Smooth muscle cell (in vitro differentiated cells): ENCODE measurements at regions not wholly inside any gene's neighbourhood (a gene's known extent, or its start where the extent isn't known, plus 50 kb on each side); places are given as distances from the start of the nearest gene placed in this dataset.

Experiments
- DNase-seq: peaks from one replicate; lab custom pipeline; 2025; ENCODE audit not compliant: unreplicated experiment; lab: John Stamatoyannopoulos, UW
- H2AFZ ChIP-seq: fragments of 200-600 bp; sonication (generic); 2 replicates; pipeline ENCODE4 v1.6.0; 2016; ENCODE audit warnings: antibody characterized with exemption, low read depth, mild to moderate bottlenecking
- H3F3A ChIP-seq: fragments of 200-600 bp; sonication (generic); 2 replicates; pipeline ENCODE4 v1.6.0; 2017; ENCODE audit warnings: antibody characterized with exemption, low read depth
- H3K27ac ChIP-seq: fragments of 200-600 bp; sonication (generic); 2 replicates; pipeline ENCODE4 v1.5.1; 2016; ENCODE audit warnings: low read depth, mild to moderate bottlenecking
- H3K27me3 ChIP-seq: fragments of 200-600 bp; sonication (generic); 2 replicates; pipeline ENCODE4 v1.6.1; 2016; ENCODE audit warnings: low read depth, mild to moderate bottlenecking
- H3K36me3 ChIP-seq: fragments of 200-600 bp; sonication (generic); 2 replicates; pipeline ENCODE4 v1.5.1; 2016; ENCODE audit warnings: low read depth
- H3K4me1 ChIP-seq: fragments of 200-600 bp; sonication (generic); 2 replicates; pipeline ENCODE4 v1.5.1; 2016; ENCODE audit warnings: low read depth
- H3K4me2 ChIP-seq: fragments of 200-600 bp; sonication (generic); 2 replicates; pipeline ENCODE4 v1.6.0; 2016; ENCODE audit warnings: mild to moderate bottlenecking
- H3K4me3 ChIP-seq: fragments of 200-600 bp; sonication (generic); 2 replicates; pipeline ENCODE4 v1.5.1; 2016; ENCODE audit warnings: mild to moderate bottlenecking
- H3K79me2 ChIP-seq: fragments of 200-600 bp; sonication (generic); 2 replicates; pipeline ENCODE4 v1.6.0; 2016; ENCODE audit warnings: low read depth, mild to moderate bottlenecking
- H3K9ac ChIP-seq: fragments of 200-600 bp; sonication (generic); 2 replicates; pipeline ENCODE4 v1.6.0; 2016; ENCODE audit warnings: low read depth
- H3K9me3 ChIP-seq: fragments of 200-600 bp; sonication (generic); replicated peaks from 2 replicates; pipeline ENCODE4 v1.5.1; 2016; ENCODE audit warnings: low read depth
- H4K20me1 ChIP-seq: fragments of 200-600 bp; sonication (generic); 2 replicates; pipeline ENCODE4 v1.6.0; 2016; ENCODE audit warnings: low read depth
- WGBS: methylation state at CpG from one replicate; pipeline ENCODE4 v1.1.7; 2016; ENCODE audit warnings: low lambda C conversion rate; 5-methylcytosine and 5-hydroxymethylcytosine counted together
- TF ChIP-seq, protein P1 (sequence below): fragments of 200-600 bp; sonication (generic); IDR thresholded peaks from 2 replicates; pipeline ENCODE4 v1.5.1; 2017; ENCODE audit warnings: borderline replicate concordance, mild to moderate bottlenecking, antibody characterized with exemption; ENCODE audit not compliant: insufficient read depth, poor library complexity, severe bottlenecking

DNA sequence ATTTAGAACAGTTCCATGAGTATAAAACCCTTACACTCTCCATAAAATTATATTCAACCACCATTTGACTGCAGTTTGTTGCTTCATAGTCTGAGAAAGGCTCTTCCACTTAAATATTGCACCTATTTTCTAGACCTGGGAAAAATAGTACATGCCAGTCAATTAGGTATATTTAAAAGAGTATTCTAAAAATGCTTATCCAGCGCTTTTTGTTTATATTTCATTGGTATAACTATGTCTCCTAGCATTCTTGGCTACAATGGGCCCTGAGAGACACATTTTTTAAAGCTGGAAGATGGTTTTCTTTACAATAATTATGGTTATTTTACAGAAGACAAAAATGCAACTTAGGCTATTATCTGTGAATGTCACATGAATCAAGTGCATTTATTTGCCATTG, 439.4 kb downstream of the KCNJ18 start:
- TF ChIP-seq, protein P1, sequence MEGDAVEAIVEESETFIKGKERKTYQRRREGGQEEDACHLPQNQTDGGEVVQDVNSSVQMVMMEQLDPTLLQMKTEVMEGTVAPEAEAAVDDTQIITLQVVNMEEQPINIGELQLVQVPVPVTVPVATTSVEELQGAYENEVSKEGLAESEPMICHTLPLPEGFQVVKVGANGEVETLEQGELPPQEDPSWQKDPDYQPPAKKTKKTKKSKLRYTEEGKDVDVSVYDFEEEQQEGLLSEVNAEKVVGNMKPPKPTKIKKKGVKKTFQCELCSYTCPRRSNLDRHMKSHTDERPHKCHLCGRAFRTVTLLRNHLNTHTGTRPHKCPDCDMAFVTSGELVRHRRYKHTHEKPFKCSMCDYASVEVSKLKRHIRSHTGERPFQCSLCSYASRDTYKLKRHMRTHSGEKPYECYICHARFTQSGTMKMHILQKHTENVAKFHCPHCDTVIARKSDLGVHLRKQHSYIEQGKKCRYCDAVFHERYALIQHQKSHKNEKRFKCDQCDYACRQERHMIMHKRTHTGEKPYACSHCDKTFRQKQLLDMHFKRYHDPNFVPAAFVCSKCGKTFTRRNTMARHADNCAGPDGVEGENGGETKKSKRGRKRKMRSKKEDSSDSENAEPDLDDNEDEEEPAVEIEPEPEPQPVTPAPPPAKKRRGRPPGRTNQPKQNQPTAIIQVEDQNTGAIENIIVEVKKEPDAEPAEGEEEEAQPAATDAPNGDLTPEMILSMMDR: no peak
- Histone ChIP-seq H3K4me1 (no peaks in the 10 kb centered on the region), H3K27ac (no peak overlapping the region), H4K20me1 (no peaks in the 10 kb centered on the region), H3K4me2 (no peak overlapping the region), H3K27me3 (no peaks in the 10 kb centered on the region), H3K79me2 (no peaks in the 10 kb centered on the region), H3K9ac (no peak overlapping the region), H2AFZ (no peak overlapping the region), H3F3A (no peaks in the 10 kb centered on the region), H3K9me3 (no peaks in the 10 kb centered on the region), H3K4me3 (no peak overlapping the region), H3K36me3 (no peaks in the 10 kb centered on the region)
- 20% methylated on average over 1 of the region's 1 CpG for whole genome bisulfite sequencing
- DNase-seq: no peak

DNA sequence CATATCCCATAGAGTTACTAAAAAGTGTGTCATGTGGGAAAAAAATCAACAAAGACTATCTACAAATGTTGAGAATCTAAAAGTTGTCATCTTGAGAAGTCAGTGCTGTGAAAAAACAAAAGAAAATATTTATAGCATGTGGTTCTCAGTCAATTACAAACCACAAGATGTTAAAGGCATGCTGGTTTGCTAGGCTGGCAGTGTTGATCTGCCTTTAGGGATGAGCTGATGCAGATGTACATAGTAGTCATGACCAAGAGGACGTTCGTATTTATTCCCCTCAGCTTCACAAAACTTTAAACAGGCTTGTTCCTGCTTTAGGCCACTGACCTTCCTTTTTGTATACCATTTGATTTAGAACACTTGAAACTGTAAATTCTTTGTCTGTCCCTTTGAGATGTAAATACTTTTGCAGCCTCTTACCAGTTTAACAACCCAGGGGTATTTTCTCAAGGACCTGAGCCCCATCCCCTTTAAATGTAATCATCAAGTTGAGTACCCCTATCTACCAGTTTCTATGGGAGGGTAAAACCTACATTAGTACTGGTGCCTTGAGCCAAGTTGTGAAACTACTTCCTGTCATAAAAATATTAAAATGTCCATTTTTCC, 446.6 kb downstream of the KCNJ18 start:
- Histone ChIP-seq H3K36me3 (no peaks in the 10 kb centered on the region), H3K4me3 (no peak overlapping the region), H3K9ac (no peak overlapping the region), H3K9me3 (no peaks in the 10 kb centered on the region), H3F3A (no peaks in the 10 kb centered on the region), H3K27me3 (no peaks in the 10 kb centered on the region), H4K20me1 (no peaks in the 10 kb centered on the region), H2AFZ (no peak overlapping the region), H3K4me2 (no peak overlapping the region), H3K4me1 (no peaks in the 10 kb centered on the region), H3K27ac (no peak overlapping the region), H3K79me2 (no peaks in the 10 kb centered on the region)
- DNase-seq: no peak
- TF ChIP-seq, protein P1: no peak
- WGBS: 20% methylated on average over 2 of the region's 2 CpGs

DNA sequence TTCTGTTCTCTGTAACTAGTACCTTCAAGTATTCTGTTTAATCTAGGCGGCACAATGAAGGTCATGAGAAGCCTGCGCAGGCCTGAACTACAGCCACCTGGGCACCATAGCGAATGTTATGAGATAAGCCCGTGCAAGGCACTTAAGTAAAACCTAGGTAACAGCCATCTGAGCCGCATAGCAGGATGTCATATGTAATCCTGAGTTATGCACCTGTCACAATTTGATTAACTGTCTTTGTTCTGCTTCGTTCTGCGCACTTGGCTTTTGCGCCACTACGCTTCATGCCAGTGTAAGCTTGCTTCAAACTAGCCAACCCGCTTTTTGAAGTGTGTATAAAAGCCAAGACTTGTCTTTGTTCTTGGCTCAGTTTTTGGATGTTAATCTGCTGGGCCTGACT, 449.8 kb downstream of the KCNJ18 start:
- Histone ChIP-seq H3K27me3 (no peaks in the 10 kb centered on the region), H3K4me1 (no peaks in the 10 kb centered on the region), H3K9me3 (no peaks in the 10 kb centered on the region), H3K79me2 (no peaks in the 10 kb centered on the region), H2AFZ (no peak overlapping the region), H3K4me2 (no peak overlapping the region), H3K27ac (no peak overlapping the region), H3K9ac (no peak overlapping the region), H3F3A (no peaks in the 10 kb centered on the region), H4K20me1 (no peaks in the 10 kb centered on the region), H3K4me3 (no peak overlapping the region), H3K36me3 (peaks cover 3% of the 10 kb centered on the region)
- TF ChIP-seq, protein P1: no peak
- DNase-seq: no peak
- 52% methylated on average over 10 of the region's 10 CpGs for WGBS

DNA sequence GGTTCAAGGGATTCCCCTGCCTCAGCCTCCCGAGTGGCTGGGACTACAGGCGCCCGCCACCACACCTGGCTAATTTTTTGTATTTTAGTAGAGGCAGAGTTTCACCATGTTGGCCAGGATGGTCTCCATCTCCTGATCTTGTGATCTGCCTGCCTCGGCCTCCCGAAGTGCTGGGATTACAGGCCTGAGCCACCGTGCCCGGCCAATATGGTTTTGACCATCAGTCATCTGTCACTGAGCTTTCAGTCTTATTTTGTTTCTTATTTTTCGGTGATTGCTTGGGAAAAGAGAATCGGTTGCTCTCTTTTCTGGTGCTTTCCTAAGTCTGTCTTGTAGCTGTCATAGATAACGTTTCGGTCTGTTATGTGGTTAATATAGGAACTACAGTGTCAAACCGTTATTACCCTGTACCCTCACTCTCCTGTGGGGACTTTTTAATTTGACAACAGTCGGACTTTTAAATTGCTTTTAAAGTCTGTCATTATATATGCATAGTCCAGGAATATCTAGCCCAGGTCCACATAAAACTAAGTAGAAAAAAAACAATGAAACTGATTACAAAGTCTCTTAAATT, 453.4 kb downstream of the KCNJ18 start:
- Histone ChIP-seq H3K4me1 (no peaks in the 10 kb centered on the region), H3K9ac (no peak overlapping the region), H4K20me1 (no peaks in the 10 kb centered on the region), H3K4me3 (no peak overlapping the region), H3K79me2 (no peaks in the 10 kb centered on the region), H2AFZ (no peak overlapping the region), H3K9me3 (no peaks in the 10 kb centered on the region), H3K27ac (no peak overlapping the region), H3F3A (no peaks in the 10 kb centered on the region), H3K27me3 (no peaks in the 10 kb centered on the region), H3K4me2 (no peak overlapping the region), H3K36me3 (peaks cover 4% of the 10 kb centered on the region)
- 76% methylated on average over 13 of the region's 13 CpGs for WGBS
- TF ChIP-seq, protein P1: no peak
- DNase-seq: no peak
